Cardiac muscle cell (in vitro differentiated cells and primary cell): ENCODE measurements at regions not wholly inside any gene's neighbourhood (a gene's known extent, or its start where the extent isn't known, plus 50 kb on each side); places are given as distances from the start of the nearest gene placed in this dataset.

Experiments
- DNase-seq, 2 donors: peaks; one replicate each; pipeline versions ENCODE4 v3.0.0 to v3.0.0-alpha.2; 2010 to 2017; ENCODE audit warnings: low read depth in 1 of 2, low spot score in 1 of 2
- H3K27ac ChIP-seq: fragments of 200-600 bp; sonication (generic); 2 replicates; pipeline ENCODE4 v1.5.1; 2016
- H3K27me3 ChIP-seq: fragments of 200-600 bp; sonication (generic); 2 replicates; pipeline ENCODE4 v1.6.0; 2016; ENCODE audit warnings: control low read depth
- H3K36me3 ChIP-seq: fragments of 200-600 bp; sonication (generic); 2 replicates; pipeline ENCODE4 v1.5.1; 2016; ENCODE audit warnings: control low read depth
- H3K4me1 ChIP-seq: fragments of 200-600 bp; sonication (generic); 2 replicates; pipeline ENCODE4 v1.8.1; 2017; ENCODE audit warnings: low read depth, mild to moderate bottlenecking, mixed run types
- H3K4me3 ChIP-seq: fragments of 200-600 bp; sonication (generic); 2 replicates; pipeline ENCODE4 v1.5.1; 2016; ENCODE audit warnings: mild to moderate bottlenecking
- H3K9me3 ChIP-seq: fragments of 200-600 bp; sonication (generic); 2 replicates; pipeline ENCODE4 v1.5.1; 2017; ENCODE audit warnings: low read depth, mild to moderate bottlenecking, control low read depth
- CTCF ChIP-seq: IDR thresholded peaks from 2 replicates; pipeline ENCODE4 v1.5.1; 2012; ENCODE audit warnings: low read depth, mild to moderate bottlenecking, low read length

- TF ChIP-seq CTCF = no peak
- no peaks in the 10 kb centered on the region for H3K27me3 ChIP-seq
- H3K9me3 ChIP-seq = no peaks in the 10 kb centered on the region
- DNase-seq = no peak
- no peaks in the 10 kb centered on the region for H3K36me3 ChIP-seq
- no peaks in the 10 kb centered on the region for H3K4me1 ChIP-seq
- H3K27ac ChIP-seq = no peak overlapping the region
- no peak overlapping the region for H3K4me3 ChIP-seq
Observed at GRCh38 chr10:25694206-25694933, 239.7 kb upstream of the MYO3A start.

GRCh38 chr10:25694971-25695370 lies 239.1 kb upstream of the MYO3A start:
- no peak overlapping the region for H3K4me3 ChIP-seq
- H3K36me3 ChIP-seq = no peaks in the 10 kb centered on the region
- no peaks in the 10 kb centered on the region for H3K27me3 ChIP-seq
- no peak for TF ChIP-seq CTCF
- no peak for DNase-seq
- no peak overlapping the region for H3K27ac ChIP-seq
- no peaks in the 10 kb centered on the region for H3K4me1 ChIP-seq
- H3K9me3 ChIP-seq = no peaks in the 10 kb centered on the region

GRCh38 chr10:25695586-25695985 lies 238.4 kb upstream of the MYO3A start:
- Histone ChIP-seq H3K27ac (no peak overlapping the region), H3K4me1 (no peaks in the 10 kb centered on the region), H3K36me3 (no peaks in the 10 kb centered on the region), H3K9me3 (no peaks in the 10 kb centered on the region), H3K27me3 (no peaks in the 10 kb centered on the region), H3K4me3 (no peak overlapping the region)
- DNase-seq = no peak
- no peak for TF ChIP-seq CTCF

GRCh38 chr10:25696013-25696708 lies 237.9 kb upstream of the MYO3A start:
- Histone ChIP-seq H3K9me3 (no peaks in the 10 kb centered on the region), H3K27me3 (no peaks in the 10 kb centered on the region), H3K4me3 (no peak overlapping the region), H3K36me3 (no peaks in the 10 kb centered on the region), H3K4me1 (no peaks in the 10 kb centered on the region), H3K27ac (no peak overlapping the region)
- DNase-seq = no peak
- peak; percentile 4 for TF ChIP-seq CTCF

GRCh38 chr10:25697412-25697811 lies 236.6 kb upstream of the MYO3A start:
- DNase-seq = no peak
- no peaks in the 10 kb centered on the region for H3K36me3 ChIP-seq
- H3K27me3 ChIP-seq = no peaks in the 10 kb centered on the region
- TF ChIP-seq CTCF = no peak
- no peak overlapping the region for H3K4me3 ChIP-seq
- H3K4me1 ChIP-seq = no peaks in the 10 kb centered on the region
- H3K27ac ChIP-seq = no peak overlapping the region
- H3K9me3 ChIP-seq = no peaks in the 10 kb centered on the region
